Ascending aorta (tissue), 2 donors: ENCODE measurements at regions not wholly inside any gene's neighbourhood (a gene's known extent, or its start where the extent isn't known, plus 50 kb on each side); places are given as distances from the start of the nearest gene placed in this dataset.

Experiments
- DNase-seq, 2 donors: peaks; one replicate each; pipeline ENCODE4 v3.0.0-alpha.2; 2019; ENCODE audit warnings: low spot score in 2 of 2
- H3K27ac ChIP-seq, 2 donors: fragments of 200-600 bp; sonication (generic); one replicate each; pipeline ENCODE4 v1.5.1; 2016 to 2017; ENCODE audit warnings: mild to moderate bottlenecking in 1 of 2
- H3K27me3 ChIP-seq: fragments of 200-600 bp; sonication (generic); one replicate; pipeline ENCODE4 v1.5.1; 2017
- H3K36me3 ChIP-seq, 2 donors: fragments of 200-600 bp; sonication (generic); one replicate each; pipeline ENCODE4 v1.5.1; 2016
- H3K4me1 ChIP-seq, 2 donors: fragments of 200-600 bp; sonication (generic); one replicate each; pipeline ENCODE4 v1.5.1; 2016 to 2017; ENCODE audit warnings: mild to moderate bottlenecking in 1 of 2
- H3K4me3 ChIP-seq, 2 donors: fragments of 200-600 bp; sonication (generic); one replicate each; pipeline ENCODE4 v1.5.1; 2016 to 2017; ENCODE audit warnings: mild to moderate bottlenecking in 1 of 2
- H3K9me3 ChIP-seq, 2 donors: fragments of 200-600 bp; sonication (generic); one replicate each; pipeline ENCODE4 v1.5.1; 2016
- intact Hi-C: fragments of 100-400 bp; cut with DNase I; formaldehyde crosslinking; loops from one replicate; pipeline ENCODE4 v1.15.1; 2023
- TF ChIP-seq, protein P1 (sequence below), 3 experiments: fragments of 200-600 bp in 2 of 3; fragments of 450-650 bp in 1 of 3; sonication (generic) in 2 of 3; IDR thresholded peaks; one replicate each; pipeline ENCODE4 v1.5.1; 2016 to 2019; ENCODE audit warnings: antibody characterized with exemption in 3 of 3, mild to moderate bottlenecking in 1 of 3, moderate library complexity in 1 of 3

DNA sequence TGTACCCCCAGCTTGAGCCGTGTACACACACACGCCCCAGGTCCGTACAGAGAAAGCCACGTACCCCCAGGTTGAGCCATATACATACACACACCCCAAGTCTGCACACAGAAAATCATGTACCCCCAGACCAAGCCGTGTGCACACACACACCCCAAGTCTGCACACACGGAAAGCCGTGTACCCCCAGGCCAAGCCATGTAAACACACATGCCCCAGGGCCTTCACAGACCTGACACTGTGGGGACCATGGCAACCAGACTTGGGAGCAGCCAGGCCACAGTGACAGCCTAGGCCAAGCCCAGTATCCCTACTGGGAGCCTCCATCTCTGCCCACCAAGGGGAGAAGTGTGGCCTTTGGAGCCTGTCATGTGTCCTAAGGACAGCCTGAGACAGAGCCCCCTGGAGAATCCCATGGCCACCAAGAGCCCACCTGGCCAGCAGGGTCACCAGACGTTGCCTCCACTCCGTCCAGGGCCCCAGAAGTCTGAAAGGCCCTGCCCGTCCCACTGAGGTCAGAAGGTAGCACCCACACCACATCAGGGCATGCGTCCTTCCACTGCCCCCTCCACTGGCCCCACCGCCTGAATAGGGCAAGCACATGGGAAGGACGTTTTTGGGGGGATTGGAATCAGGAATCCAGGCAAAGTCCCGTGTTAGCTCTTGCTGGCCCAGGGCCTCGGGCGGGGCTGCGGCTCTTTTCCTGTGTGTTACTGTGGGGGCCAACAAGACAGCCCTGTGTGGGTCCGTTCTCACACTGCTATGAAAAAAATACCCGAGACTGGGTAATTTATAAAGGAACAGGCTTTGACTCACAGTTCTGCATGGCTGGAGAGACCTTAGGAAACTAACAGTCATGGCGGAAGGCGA, 636.7 kb downstream of the TBC1D22A start:
- intact Hi-C loops: no loop called here
- TF ChIP-seq, protein P1, sequence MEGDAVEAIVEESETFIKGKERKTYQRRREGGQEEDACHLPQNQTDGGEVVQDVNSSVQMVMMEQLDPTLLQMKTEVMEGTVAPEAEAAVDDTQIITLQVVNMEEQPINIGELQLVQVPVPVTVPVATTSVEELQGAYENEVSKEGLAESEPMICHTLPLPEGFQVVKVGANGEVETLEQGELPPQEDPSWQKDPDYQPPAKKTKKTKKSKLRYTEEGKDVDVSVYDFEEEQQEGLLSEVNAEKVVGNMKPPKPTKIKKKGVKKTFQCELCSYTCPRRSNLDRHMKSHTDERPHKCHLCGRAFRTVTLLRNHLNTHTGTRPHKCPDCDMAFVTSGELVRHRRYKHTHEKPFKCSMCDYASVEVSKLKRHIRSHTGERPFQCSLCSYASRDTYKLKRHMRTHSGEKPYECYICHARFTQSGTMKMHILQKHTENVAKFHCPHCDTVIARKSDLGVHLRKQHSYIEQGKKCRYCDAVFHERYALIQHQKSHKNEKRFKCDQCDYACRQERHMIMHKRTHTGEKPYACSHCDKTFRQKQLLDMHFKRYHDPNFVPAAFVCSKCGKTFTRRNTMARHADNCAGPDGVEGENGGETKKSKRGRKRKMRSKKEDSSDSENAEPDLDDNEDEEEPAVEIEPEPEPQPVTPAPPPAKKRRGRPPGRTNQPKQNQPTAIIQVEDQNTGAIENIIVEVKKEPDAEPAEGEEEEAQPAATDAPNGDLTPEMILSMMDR (IDR thresholded peaks at IDR 0.05): no peak
- H3K27me3 ChIP-seq: no peaks in the 10 kb centered on the region

DNA sequence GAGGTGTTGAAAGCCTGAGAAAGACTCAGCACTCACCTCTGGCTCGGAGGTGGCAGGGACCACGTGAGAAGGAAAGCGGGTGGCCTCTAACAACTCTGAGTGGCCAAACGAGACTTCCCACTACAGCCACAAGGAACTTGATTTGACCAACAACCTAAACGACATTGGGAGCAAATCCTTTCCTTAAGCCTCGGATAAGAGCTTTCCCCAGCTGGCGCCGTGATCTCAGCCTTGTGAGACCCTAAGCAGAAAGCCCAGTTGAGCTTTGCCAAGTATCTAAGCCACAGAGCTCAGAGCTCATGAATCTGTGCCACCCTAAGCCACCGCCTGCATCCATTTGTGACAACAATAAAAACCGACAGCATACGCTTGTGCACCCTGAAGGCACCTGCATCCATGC, 636.0 kb downstream of the TBC1D22A start:
- Histone ChIP-seq H3K9me3 (no peaks in the 10 kb centered on the region), H3K27me3 (no peaks in the 10 kb centered on the region), H3K36me3 (no peaks in the 10 kb centered on the region), H3K4me3 (no peak overlapping the region), H3K4me1 (no peaks in the 10 kb centered on the region), H3K27ac (no peak overlapping the region)
- intact Hi-C loops: no loop called here
- TF ChIP-seq, protein P1 (IDR thresholded peaks at IDR 0.05): no peak
- DNase-seq: no peak

More for the DNA sequence above, 636.7 kb downstream of the TBC1D22A start:
- Histone ChIP-seq H3K4me1 (no peaks in the 10 kb centered on the region), H3K36me3 (no peaks in the 10 kb centered on the region), H3K27ac (no peak overlapping the region), H3K9me3 (no peaks in the 10 kb centered on the region), H3K4me3 (no peak overlapping the region)
- no peak for DNase-seq

DNA sequence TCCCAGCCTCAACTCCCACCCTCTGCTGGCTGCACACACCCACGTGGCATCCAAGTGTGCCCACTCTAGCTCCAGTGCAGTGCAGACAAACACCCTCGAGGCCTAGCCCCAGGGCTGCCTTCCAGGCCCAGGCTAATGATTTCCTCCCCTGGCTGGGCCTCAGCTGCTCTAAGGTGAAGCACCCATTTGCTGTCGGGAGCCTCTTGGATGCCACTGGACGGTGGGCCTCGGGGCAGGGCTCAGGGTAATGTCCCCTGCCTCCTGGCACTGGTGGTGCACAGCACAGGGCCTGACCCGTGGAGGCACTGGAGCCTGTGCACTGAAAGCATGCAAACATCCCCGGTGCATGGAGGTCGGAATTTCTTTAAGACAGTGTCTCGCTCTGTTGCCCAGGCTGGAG, 635.2 kb downstream of the TBC1D22A start:
- intact Hi-C loops: no loop called here

DNA sequence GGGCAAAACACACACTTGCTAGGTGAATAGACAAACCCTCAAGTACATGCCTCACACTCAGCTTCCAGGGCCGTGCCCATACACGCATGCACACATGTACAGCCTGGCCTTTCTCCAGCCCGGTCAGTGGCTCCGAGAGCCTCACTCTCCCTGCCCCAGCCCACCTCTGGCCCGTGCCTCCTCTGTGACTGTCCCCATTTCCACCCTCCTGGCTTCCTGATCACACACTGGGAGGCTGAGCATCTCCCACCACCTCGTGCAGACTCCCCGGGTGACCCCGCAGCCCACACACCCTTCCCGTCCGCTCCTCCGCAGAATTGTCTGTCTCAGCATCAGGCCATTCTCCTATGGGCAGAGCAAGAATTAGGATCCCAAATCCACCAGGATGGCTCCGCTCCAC, 634.1 kb downstream of the TBC1D22A start:
- H3K36me3 ChIP-seq: no peaks in the 10 kb centered on the region
- no peaks in the 10 kb centered on the region for H3K27me3 ChIP-seq
- no peak for DNase-seq
- no peaks in the 10 kb centered on the region for H3K9me3 ChIP-seq
- TF ChIP-seq, protein P1 (IDR thresholded peaks at IDR 0.05): no peak
- intact Hi-C loops: no loop called here
- H3K4me3 ChIP-seq: no peak overlapping the region
- no peaks in the 10 kb centered on the region for H3K4me1 ChIP-seq
- H3K27ac ChIP-seq: no peak overlapping the region

More for the DNA sequence above, 635.2 kb downstream of the TBC1D22A start:
- no peaks in the 10 kb centered on the region for H3K36me3 ChIP-seq
- H3K9me3 ChIP-seq: no peaks in the 10 kb centered on the region
- TF ChIP-seq, protein P1 (IDR thresholded peaks at IDR 0.05): no peak
- no peak overlapping the region for H3K27ac ChIP-seq
- H3K4me1 ChIP-seq: no peaks in the 10 kb centered on the region
- H3K4me3 ChIP-seq: no peak overlapping the region
- no peaks in the 10 kb centered on the region for H3K27me3 ChIP-seq
- no peak for DNase-seq

DNA sequence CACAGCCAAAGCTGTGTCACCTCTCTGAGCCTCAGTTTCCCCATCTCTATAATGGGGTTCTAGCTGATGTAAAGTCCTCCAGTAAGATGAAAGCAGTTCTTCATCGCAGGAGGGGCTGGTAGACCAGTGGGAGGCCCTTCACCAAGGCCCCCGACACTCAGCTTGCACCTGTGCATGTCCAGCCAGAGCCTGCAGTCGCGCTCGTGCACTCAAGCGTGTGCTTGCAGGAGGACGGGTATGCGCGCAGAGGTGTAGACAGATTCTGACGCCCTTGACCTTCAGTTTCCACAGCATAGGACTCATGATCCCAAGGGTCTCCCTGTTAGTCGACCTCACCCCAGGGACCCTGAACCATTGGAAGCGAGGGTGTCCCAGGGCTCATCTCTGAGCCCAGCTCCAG, 633.7 kb downstream of the TBC1D22A start:
- Histone ChIP-seq H3K4me1 (no peaks in the 10 kb centered on the region), H3K36me3 (no peaks in the 10 kb centered on the region), H3K27me3 (no peaks in the 10 kb centered on the region), H3K9me3 (no peaks in the 10 kb centered on the region), H3K27ac (no peak overlapping the region), H3K4me3 (no peak overlapping the region)
- TF ChIP-seq, protein P1 (IDR thresholded peaks at IDR 0.05): no peak
- DNase-seq: no peak
- intact Hi-C loops: no loop called here
